ENCODE measurements at regions not wholly inside any gene's neighbourhood (a gene's known extent, or its start where the extent isn't known, plus 50 kb on each side); places are given as distances from the start of the nearest gene placed in this dataset.
"Not testable (repeated sequence)": the region's sequence is repeated elsewhere in the genome, so short reads cannot be mapped to it uniquely, and the experiment has no call there.

GRCh38 chr3:107193116-107193515 lies 184.1 kb upstream of the CCDC54 start:
- H3K4me1 ChIP-seq (ENCODE audit: low read depth): no peaks in the 10 kb centered on the region
- H3K9me3 ChIP-seq: no peaks in the 10 kb centered on the region
- intact Hi-C loops (cut with DNase I, micrococcal nuclease): no loop called here
- no peak for ATAC-seq
- TF ChIP-seq CTCF (IDR thresholded peaks at IDR 0.05): no peak
- H3K36me3 ChIP-seq (ENCODE audit: low read depth): no peaks in the 10 kb centered on the region
- DNase-seq: no peak
- no peak overlapping the region for H3K4me3 ChIP-seq

- Histone ChIP-seq H3K4me3 (no peak overlapping the region), H3K36me3 (ENCODE audit: low read depth) (no peaks in the 10 kb centered on the region), H3K4me1 (ENCODE audit: low read depth) (no peaks in the 10 kb centered on the region), H3K9me3 (no peaks in the 10 kb centered on the region)
- intact Hi-C loops (cut with DNase I, micrococcal nuclease): no loop called here
- TF ChIP-seq CTCF (IDR thresholded peaks at IDR 0.05): no peak
- ATAC-seq: no peak
- DNase-seq: no peak
Observed at GRCh38 chr3:107198581-107199181, 178.6 kb upstream of the CCDC54 start.

DNA sequence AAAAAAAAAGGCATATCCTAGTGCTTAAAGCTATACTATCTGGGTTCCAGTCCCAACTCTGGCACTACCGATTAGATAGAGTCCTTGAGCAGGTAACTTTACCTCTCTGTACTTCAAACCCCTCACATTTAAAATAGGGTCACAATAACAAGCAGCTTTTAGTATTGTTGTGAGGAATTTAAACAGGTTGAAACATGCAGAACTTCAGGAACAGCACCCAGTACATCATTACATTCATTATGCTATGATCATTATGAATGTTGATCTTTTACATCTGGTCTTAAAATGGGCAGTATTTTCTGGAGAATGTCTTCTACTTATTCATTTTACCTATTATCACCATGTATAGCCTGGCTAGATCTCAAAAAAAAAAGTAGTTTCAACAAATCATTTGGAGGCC lies 176.1 kb upstream of the CCDC54 start:
- Histone ChIP-seq H3K36me3 (ENCODE audit: low read depth) (no peaks in the 10 kb centered on the region), H3K4me1 (ENCODE audit: low read depth) (no peaks in the 10 kb centered on the region), H3K4me3 (no peak overlapping the region), H3K9me3 (no peaks in the 10 kb centered on the region)
- TF ChIP-seq CTCF (IDR thresholded peaks at IDR 0.05): no peak
- ATAC-seq (no peak), DNase-seq (no peak)
- intact Hi-C loops (cut with DNase I, micrococcal nuclease): no loop called here

GRCh38 chr3:107202885-107203284 lies 174.4 kb upstream of the CCDC54 start:
- intact Hi-C loops (cut with DNase I, micrococcal nuclease); H3K4me3 ChIP-seq; ATAC-seq; DNase-seq; H3K36me3 ChIP-seq (ENCODE audit: low read depth); H3K9me3 ChIP-seq; H3K4me1 ChIP-seq (ENCODE audit: low read depth): not testable (repeated sequence)

GRCh38 chr3:107204121-107204520 lies 173.1 kb upstream of the CCDC54 start:
- intact Hi-C loops (cut with DNase I, micrococcal nuclease): no loop called here
- ATAC-seq: no peak

GRCh38 chr3:107205358-107205757 lies 171.9 kb upstream of the CCDC54 start:
- Histone ChIP-seq H3K4me1 (ENCODE audit: low read depth) (no peaks in the 10 kb centered on the region), H3K36me3 (ENCODE audit: low read depth) (no peaks in the 10 kb centered on the region), H3K4me3 (no peak overlapping the region), H3K9me3 (no peaks in the 10 kb centered on the region)
- DNase-seq (no peak), ATAC-seq (no peak)
- intact Hi-C loops (cut with DNase I, micrococcal nuclease): no loop called here
- TF ChIP-seq CTCF (IDR thresholded peaks at IDR 0.05): no peak

More at GRCh38 chr3:107204121-107204520, 173.1 kb upstream of the CCDC54 start:
- H3K9me3 ChIP-seq: no peaks in the 10 kb centered on the region
- no peaks in the 10 kb centered on the region for H3K4me1 ChIP-seq (ENCODE audit: low read depth)
- TF ChIP-seq CTCF (IDR thresholded peaks at IDR 0.05): no peak
- H3K4me3 ChIP-seq: no peak overlapping the region
- no peak for DNase-seq
- H3K36me3 ChIP-seq (ENCODE audit: low read depth): no peaks in the 10 kb centered on the region

Data from mucosa of descending colon (tissue), 3 donors.